Hematopoietic multipotent progenitor cell treated with erythropoietin and hydrocortisone succinate and interleukin-3 and kit ligand, for 17 days (in vitro differentiated cells): ENCODE measurements at regions not wholly inside any gene's neighbourhood (a gene's known extent, or its start where the extent isn't known, plus 50 kb on each side); places are given as distances from the start of the nearest gene placed in this dataset.

Source experiments
- DNase-seq: peaks from one replicate; pipeline ENCODE4 v3.0.0-alpha.2; 2015; ENCODE audit warnings: low spot score

DNA sequence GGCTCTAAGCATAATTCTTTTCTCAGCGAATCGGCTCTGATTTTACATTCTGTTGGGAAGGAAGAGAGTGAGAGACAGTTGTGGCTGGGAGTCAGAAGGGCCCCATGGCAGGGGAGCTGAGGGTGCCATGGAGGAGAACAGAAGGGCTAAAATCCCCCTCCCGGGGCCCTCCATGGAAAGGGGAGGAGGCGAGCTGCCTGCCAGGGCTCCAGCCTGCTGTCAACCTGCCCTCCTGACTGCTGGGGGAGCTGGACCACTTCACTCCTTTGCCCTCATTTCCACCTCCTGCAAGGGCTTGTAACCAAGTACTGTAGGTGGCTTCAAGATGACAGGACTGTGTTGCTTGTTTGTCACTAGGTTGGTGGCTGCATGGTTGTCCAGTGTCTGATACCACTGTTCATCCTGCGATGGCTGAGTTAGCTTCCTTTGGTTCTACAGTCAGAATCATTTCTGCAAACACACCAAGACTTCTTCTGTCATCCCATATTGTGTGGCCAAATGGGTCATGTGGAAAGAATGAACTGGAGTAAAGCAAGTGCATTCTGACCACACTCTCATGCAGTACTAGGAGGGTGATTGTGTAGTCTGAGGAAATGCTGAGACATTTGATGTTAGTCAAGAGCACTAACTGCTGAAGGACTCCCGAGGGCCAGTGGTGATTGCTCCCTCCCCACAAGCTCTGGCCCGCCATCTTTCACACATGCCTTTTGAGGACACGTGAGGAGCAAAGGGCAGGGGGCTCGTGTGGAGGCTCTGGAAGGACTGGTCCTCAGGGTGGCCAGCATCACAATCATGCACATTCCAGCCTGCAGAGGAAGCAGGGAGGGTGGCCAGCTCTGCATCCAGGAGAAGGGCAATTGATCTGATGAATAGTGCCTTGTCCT, 307.2 kb downstream of the GADD45G start:
- no peak for DNase-seq

DNA sequence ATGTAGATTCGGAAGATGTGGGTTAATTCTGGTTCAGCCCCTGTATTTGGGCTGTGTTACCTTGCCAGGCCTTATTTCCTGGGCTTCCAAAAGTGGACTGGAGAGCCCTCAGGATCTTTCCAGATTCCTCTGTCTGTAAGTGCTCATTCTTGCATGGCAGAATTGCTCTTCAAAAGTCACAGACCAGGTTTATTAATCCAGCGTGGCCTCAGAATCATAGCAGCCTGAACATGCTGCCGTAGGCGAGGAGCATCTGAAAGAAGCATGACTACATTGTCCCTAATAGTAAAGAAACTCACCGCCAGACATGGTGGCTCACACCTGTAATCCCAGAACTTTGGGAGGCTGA, 307.8 kb downstream of the GADD45G start:
- DNase-seq = no peak

DNA sequence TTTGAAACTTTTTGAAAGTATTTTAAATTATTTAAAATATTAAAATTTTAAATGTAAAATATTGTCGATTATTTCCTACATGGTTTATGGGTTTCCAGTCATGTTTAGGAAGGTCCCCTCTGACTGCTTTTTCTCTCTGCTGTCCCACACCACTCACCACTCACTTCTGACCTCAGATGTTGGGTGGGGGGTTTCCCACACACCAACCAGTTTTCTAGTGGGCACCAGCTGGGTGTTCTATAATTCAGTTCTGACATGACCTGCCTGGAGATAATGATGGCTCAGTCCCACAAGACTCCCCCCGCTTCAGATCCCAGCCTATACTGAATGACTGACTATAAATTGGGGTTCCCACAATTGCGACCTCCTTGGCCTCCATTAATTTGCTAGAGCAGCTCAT, 310.4 kb downstream of the GADD45G start:
- no peak for DNase-seq

DNA sequence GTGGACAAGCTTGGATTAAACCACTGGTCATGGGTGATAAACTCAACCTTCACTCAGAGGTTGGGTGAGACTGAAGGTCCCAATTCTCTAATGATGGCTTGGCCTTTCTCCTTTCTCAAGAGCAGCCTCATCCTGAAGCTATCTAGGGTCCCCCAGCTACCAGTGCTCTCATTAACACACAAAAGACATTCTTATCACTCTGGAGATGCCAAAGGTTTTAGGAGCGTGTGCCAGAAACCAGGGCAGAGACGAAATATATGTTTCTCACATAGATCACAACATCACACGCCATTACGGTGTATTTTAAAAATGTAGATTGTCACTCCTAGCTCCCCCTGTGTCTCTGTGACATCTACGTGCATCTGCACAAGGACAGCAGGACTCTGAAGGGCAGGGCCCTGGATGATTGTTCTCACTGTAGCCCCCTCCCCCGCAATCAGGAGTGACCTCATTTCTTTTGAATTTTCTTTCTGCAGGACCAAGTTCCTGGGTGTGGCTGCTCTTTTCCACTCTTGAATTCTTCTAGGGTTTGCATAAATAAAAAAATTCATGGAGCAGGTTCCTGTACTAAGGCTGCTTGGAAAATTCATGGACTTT, 311.3 kb downstream of the GADD45G start:
- DNase-seq = no peak

DNA sequence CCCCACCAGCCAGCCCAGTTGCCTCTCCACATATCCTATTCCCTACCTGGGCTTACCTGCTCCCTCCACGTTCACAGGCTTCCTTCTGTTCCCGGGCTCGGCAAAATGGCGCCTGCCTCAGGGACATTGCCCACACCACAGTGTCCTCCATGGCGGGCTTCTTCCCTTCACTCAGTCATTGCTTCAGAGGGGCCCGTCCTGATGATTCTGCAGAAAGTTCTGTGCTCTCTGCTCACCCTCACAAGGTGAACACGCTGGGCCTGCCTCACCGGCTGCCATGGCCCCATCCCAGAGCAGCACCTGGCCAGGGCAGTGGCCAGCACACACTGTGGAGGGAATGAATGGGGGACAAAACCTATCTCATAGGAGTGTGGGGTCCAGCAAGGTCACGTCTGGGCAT, 313.0 kb downstream of the GADD45G start:
- DNase-seq = no peak

DNA sequence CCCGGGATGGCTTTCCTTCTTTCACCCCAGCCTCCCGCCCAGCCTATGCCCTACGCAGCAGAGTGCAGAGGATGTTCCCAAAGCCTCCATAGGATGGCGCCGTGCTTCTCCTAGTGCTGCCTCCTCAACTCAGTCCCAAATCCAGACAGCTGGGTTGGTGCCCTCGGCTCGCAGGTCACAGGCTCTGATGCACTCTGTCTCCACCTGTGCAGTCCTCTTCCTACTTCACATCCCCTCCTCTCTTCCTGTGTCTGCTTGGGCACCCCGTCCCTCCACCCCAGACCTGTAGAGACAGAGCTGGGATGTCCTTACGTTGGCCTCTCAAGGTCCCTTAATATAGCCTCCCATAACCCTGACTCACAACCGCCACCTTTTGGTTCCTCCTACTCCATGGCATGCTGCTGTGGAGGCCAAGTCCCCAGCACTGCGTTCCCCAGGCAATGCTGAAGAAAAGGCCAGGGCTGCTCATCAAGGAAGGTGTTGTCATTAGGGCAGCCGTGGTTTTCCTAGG, 314.4 kb downstream of the GADD45G start:
- no peak for DNase-seq

DNA sequence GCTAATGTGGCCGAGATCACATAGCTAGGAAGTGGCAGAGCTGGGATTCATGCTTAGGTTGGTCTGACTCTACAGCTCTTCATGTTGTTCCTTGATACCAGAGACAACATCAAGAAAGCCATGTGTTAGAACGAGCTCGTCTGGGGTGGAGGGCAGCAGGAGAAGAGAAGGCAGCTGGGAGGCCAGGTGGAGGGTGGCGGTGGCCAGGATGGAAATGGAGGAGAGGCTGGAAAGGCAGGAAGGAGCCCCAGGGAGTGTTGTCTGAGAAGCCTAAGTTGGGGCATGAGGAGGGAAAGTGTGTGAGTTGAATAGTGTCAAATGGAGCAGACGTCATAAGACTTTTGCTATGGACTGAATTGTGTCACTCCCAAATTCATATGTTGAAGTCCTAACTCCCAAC, 315.3 kb downstream of the GADD45G start:
- DNase-seq = no peak

DNA sequence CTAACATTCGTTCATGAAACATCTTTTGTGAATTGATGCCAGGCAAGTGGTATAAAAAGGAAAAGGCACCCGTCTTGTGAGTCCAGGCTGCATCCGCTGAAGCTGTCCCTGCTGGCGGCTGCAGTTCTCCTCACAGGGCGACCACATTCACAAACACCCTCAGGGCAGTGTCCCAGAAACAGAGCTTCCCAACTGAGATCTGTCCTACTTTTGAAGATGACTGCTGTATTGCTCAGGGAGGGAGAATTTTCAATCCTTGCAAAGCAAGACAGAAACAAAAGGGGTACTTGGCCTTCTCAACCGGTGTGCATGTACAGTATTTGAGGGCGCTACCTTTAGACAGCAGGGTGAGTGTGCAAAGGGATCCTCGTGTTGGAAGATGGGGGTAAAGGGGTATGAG, 316.1 kb downstream of the GADD45G start:
- DNase-seq = no peak

DNA sequence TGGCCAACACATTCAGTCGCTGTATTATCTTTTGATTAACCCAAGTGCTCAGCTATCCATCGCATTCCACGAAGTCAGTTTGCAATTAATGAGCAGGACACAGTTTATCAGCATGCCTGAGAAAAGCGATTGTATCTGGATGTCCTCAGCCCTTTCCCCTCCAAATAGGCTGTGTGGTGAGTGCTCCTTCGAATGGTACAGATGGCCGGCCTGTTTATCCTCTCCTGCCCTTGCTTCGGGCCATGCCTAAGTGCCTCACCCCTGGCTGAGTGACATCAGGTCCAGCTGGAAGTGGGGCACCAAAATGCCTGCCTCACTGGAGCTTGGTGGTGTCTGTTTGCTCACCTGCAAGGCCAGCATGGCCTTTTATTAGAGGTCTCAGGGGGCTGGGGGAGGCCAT, 317.3 kb downstream of the GADD45G start:
- DNase-seq = no peak

DNA sequence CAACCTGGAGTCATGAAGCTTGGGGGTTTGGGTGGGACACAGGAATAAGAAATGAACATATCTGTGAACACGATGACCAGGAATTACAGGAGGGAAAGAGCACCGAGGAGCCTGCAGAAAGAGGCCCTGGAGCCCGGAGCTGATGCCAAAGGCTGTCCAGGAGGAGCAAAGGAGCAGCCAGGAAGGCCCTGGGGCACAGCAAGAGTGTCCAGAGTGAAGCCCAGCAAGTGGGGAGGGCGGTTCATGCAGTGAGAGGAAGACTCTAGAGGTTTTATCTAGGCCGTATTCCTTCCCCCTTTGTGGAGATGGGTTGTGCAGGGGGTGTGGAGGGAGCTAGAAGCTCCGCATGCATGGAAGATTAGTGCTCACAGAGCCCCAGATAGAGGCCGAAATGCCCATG, 318.4 kb downstream of the GADD45G start:
- no peak for DNase-seq

DNA sequence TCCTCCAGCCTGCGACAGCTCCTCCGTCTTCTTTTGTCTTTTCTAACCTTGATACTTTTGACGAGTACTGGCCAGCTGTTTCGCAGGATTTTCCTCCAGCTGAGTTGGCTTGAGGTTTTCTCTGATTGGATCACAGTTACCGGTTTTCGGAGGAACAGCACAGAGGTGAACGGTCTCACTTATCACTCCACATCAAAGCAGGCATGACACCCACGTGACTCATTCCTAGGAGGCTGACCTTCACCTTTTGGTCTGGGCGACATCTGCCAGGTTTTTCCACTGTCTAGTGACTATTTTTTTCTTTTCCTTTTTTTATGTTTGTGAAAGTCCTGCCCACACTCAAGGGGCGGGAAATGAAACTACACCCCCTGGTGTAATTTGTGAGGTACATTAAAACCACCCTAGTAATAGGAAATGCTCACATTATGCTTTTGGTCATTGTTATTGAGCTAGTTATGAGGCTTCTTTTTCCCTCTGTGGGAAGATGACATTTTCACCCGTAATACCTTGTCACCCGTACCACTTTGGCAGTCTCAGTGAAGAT, 319.2 kb downstream of the GADD45G start:
- DNase-seq = no peak

DNA sequence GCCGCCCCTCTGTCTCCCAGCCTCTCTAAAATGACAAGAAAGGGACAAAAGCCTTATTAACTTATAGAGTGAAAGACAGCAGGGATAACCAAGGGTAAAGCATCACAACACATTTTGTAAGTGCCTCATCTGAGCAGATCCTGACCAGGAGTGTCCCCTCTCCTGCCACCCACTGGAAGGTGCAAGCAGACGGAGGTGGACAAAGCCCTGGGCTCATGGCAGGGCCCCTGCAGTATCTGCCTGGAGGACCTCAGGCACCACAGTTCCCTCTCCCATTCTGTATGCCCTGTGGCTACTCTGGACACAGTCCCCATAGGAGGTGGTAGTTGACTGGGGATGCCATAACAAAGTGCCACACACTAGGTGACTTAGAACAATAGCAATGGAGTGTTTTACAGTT, 319.8 kb downstream of the GADD45G start:
- no peak for DNase-seq

DNA sequence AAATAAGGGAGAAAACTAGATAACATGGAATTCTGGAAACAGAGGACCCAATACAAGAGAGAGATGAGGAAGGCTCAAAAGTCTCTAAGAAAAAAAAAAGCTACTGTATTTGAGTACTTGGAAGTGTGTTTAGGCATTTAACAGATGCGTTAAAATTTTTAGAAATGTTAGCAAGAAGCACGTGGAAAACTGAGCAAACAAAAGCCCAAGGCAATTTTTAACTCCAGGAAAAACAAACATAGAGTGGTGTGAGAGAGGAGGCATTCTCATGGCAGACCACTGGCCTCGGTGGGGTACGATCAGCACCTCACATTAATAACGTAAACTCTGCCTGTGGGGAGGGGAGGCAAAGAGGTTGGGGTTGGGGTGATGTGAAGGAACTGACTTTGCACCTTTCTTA, 321.4 kb downstream of the GADD45G start:
- DNase-seq = no peak

DNA sequence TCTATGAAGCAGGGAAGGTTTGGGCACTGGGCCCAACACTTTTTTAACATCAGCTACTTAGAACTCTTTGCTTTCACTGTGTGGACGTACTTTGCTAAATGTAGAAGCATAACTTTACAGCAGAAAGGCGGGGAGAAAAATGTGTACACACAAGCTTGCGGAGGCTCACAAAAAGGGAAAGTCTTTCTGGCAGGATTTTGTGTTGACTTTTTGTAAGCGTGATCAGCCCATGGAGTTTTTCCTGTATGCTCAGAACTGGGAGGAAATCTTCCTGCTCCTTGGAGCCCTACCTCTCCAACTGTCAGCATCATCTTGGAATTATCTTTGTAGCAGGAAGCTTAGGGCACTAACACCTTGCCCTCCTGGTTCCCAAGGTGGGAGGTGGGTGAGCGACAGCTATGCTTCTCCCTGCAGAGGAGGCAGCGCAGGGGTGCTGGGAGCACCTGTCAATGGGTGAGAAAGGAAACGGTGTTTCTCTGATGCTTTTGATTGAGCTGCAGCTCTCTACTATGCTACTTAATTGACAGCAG, 321.9 kb downstream of the GADD45G start:
- no peak for DNase-seq

DNA sequence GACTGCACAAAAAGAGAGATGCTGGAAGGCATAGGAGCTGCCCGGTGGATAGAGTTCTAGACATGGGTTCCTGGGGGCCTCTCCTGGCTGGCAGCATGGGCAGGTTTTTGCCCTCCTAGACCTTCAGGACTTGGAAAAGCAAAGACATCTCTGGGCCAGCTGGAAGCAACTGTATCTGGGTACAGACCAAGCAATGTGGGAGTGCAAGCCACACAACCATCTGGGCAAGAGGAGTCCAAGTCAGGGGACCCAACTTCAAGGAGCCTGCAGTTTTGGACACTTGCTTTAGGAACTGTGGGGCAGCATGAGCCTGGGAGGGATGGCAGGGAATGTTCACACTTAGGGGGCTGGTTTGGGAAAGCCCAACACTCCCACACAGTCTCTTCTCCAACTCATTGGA, 323.3 kb downstream of the GADD45G start:
- DNase-seq = no peak

DNA sequence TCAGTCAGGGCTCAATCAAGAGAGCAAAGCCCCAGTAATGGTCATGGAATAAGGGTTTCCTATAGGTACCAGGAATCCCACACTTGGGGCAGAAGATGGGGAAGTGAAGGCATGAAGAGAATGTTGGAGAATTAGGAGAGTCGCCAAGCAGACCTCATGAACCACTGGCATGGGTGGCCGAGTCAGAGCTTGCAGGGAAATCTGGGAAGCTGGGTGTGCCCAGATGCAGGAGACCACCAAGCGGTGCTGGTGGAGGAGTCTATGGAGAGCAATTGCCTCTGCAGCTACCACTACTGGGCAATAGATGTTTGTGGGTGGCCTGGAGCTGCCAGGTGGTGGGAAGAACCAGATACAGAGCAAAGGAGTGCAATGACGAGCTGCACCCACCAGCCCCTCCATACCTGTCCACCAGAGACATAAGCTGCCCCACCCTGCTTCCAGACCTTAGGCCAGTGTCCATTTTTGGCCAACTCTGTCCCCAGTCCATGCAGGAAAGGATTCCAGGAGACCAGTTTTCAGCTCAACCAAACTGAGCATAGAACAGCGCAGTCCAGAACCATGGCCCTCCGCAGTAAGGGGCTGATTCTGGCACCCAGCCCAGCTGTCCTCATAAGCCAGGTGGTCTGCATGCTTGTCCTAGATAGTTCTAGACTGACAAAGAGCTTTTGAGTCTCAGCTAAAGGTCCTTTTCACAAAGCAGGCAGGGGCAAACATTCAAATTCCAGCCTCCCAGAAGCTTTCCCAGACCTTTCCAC, 323.9 kb downstream of the GADD45G start:
- DNase-seq = no peak

DNA sequence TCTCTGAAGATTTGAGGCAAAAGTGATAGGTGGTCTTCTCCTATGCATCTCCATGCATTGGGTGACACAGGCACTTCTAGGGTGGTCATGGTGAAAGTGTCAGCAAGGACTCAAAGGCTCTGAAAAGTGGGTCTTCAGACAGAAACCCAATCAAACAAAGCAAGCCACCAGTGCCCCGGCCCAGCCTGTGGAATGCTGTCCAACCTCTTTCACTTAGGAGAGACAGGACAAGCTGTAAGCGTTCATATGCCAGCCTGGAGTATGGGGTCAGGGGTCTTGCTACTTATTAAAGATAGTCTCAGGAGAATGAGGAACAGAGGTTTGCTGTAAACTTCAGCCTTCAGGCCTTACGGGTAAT, 324.5 kb downstream of the GADD45G start:
- DNase-seq = no peak

DNA sequence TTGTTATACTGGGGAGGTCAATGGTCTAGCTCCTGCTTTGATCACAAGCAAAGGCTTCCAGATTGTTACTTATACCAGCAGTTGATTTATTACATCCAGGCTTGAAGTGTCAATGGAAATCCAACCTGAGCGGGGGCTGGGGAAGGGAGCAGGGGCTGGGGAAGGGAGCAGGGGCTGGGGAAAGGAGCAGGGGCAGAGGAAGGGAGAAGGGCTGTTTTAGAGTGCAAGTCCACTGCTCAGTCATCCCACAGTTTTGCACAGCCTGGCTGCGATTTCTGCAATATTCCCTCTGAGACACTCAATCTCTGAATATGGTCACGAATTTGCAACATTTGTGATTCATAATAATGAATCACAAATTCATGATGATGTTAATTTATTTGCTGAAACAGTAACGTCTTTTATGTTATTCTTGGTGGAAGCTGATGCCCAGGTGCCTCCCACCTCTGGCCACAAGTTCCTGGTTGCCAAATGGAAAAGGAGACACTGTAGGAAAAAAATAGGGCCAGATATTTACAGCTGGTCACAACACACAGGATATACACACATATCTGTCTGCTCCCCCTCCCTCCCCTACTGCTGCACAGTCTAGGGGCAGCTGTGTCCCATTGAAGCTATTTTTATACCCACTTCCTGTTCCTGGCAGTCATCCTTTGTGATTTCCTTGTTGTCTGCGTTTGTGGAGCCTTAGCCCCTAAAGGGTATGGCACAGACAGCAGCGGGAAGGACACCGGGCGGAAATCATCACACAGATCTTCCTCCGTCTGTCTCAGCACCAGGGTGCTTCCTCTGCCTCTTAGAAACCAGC, 325.1 kb downstream of the GADD45G start:
- DNase-seq = no peak

DNA sequence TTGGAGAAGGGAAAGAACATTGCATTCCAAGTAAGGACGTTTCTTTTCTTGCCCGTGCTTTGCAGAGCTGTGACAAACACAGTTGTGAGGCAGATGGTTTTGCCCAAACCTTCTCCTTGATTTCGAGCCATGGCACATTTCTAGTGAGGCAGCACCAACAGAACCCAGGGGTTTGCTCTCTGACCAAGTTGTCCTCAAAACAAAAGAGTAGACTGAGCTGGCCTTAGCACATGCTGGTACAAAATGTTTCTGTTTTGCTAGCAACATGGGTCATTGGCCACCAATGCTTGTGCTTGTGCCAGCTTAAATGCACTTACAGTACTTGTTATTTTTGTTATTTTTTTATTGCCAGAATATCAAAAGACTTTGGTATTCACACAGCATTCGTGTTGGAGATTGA, 328.8 kb downstream of the GADD45G start:
- DNase-seq = no peak

DNA sequence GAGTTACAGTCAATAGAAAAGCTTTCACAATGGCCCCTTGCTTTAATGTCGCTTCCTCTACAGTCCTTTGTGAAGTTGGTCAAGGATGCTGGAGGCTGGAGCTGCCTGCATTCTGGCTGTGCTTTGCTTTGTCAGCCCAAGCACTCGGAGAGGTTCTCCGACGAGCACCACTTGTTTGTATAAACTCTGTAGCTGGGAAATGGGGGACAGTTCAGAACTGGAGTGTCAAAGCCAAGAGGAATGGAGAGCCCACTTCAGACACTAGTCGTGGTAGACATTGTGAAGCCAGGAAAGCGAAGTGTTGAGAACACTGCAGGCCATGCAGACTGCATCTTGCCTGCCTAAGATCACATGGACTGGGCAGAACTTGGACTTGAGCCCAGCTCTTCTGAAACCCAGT, 330.3 kb downstream of the GADD45G start:
- DNase-seq = no peak

DNA sequence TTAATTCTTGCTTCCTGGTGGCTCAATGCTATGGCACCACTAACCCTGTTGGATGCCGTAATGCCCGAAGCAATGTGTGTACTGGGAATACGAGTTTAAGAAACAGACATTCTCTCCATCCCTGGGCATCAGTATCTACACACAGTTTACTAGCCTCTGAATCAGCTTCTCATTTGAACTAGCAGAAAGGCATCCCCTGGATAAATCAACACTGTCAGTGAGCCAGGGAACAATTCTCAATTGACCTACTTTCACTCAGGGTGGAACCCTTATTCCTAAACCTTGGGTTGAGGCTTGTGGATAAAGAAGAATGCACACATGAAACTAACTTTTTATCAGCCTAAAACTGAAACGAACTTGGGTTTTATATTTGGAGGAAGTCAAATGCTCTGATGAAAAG, 331.0 kb downstream of the GADD45G start:
- DNase-seq = no peak

DNA sequence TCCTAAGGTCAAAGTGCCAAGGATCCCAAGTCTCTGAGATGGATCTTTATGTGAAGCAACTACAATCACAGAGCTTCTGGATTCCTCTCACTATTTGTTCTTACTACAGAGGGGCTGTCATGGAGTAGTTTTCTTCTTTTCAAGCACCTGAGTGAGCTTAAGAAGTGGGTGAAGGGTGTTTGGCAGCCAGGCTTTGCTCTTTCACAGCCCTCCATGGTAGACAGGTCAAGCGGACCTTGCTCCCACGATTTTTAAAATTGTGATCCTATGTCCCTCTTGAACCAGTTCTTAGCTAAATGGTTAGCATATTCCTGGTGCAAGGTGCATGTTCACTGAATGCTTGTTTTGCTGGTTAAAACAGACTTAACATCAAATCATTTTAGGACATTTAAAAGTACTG, 332.2 kb downstream of the GADD45G start:
- DNase-seq = no peak
